Left ventricle myocardium inferior (tissue), 1 donor: ENCODE measurements at regions not wholly inside any gene's neighbourhood (a gene's known extent, or its start where the extent isn't known, plus 50 kb on each side); places are given as distances from the start of the nearest gene placed in this dataset.

ENCODE experiments used
- DNase-seq: peaks from one replicate; pipeline ENCODE4 v3.0.0-alpha.2; 2020
- H3K27ac ChIP-seq: fragments of 200-600 bp; replicated peaks from 2 replicates; pipeline ENCODE4 v1.8.0; 2021
- H3K27me3 ChIP-seq: fragments of 200-600 bp; 2 replicates; pipeline ENCODE4 v1.8.0; 2021; ENCODE audit warnings: low read depth
- H3K36me3 ChIP-seq: fragments of 200-600 bp; 2 replicates; pipeline ENCODE4 v1.8.0; 2021
- H3K4me1 ChIP-seq: fragments of 200-600 bp; 2 replicates; pipeline ENCODE4 v1.8.0; 2021
- H3K4me3 ChIP-seq: fragments of 200-600 bp; 2 replicates; pipeline ENCODE4 v1.8.0; 2021; ENCODE audit warnings: mild to moderate bottlenecking, moderate library complexity
- H3K9me3 ChIP-seq: fragments of 200-600 bp; replicated peaks from 2 replicates; pipeline ENCODE4 v1.8.0; 2021
- CTCF ChIP-seq: fragments of 200-600 bp; IDR thresholded peaks from 2 replicates; pipeline ENCODE4 v1.8.0; 2021; ENCODE audit warnings: antibody characterized with exemption, mild to moderate bottlenecking, borderline replicate concordance
- intact Hi-C: fragments of 100-400 bp; cut with micrococcal nuclease; formaldehyde crosslinking; loops from one replicate; pipeline ENCODE4 v1.11.0; 2022
- donor health status: DM: no; HTN: yes; CAD: no; lungs with severe emphysema.

- TF ChIP-seq CTCF, result no peak
- Histone ChIP-seq H3K9me3 (peaks cover 9% of the 10 kb centered on the region), H3K4me3 (no peak overlapping the region), H3K36me3 (no peaks in the 10 kb centered on the region), H3K27ac (no peak overlapping the region), H3K4me1 (peaks cover 4% of the 10 kb centered on the region), H3K27me3 (no peaks in the 10 kb centered on the region)
- no peak for DNase-seq
- intact Hi-C loops, result no loop called here
These were observed 361.9 kb upstream of the MEX3C start for GRCh38 chr18:51559198-51559901.

GRCh38 chr18:51559902-51560287 is 362.4 kb upstream of the MEX3C start:
- Histone ChIP-seq H3K4me1 (peaks cover 4% of the 10 kb centered on the region), H3K9me3 (peaks cover 3% of the 10 kb centered on the region), H3K27ac (no peak overlapping the region), H3K4me3 (no peak overlapping the region), H3K27me3 (no peaks in the 10 kb centered on the region), H3K36me3 (no peaks in the 10 kb centered on the region)
- DNase-seq, result no peak
- intact Hi-C loops, result no loop called here
- TF ChIP-seq CTCF, result peak; percentile 30

GRCh38 chr18:51561821-51562220 is 364.3 kb upstream of the MEX3C start:
- H3K4me1 ChIP-seq, result peaks cover 4% of the 10 kb centered on the region
- no peak overlapping the region for H3K27ac ChIP-seq
- no peaks in the 10 kb centered on the region for H3K36me3 ChIP-seq
- H3K4me3 ChIP-seq, result no peak overlapping the region
- no peak for TF ChIP-seq CTCF
- H3K27me3 ChIP-seq, result no peaks in the 10 kb centered on the region
- H3K9me3 ChIP-seq, result no peaks in the 10 kb centered on the region
- intact Hi-C loops, result no loop called here
- DNase-seq, result peak; percentile 37

GRCh38 chr18:51562866-51563265 is 365.4 kb upstream of the MEX3C start:
- Histone ChIP-seq H3K27ac (no peak overlapping the region), H3K4me3 (no peak overlapping the region), H3K36me3 (no peaks in the 10 kb centered on the region), H3K27me3 (no peaks in the 10 kb centered on the region), H3K9me3 (no peaks in the 10 kb centered on the region), H3K4me1 (peaks cover 4% of the 10 kb centered on the region)
- TF ChIP-seq CTCF, result no peak
- intact Hi-C loops, result no loop called here
- DNase-seq, result no peak

- Histone ChIP-seq H3K4me1 (peaks cover 4% of the 10 kb centered on the region), H3K27me3 (no peaks in the 10 kb centered on the region), H3K36me3 (no peaks in the 10 kb centered on the region), H3K9me3 (no peaks in the 10 kb centered on the region), H3K4me3 (no peak overlapping the region), H3K27ac (no peak overlapping the region)
- DNase-seq, result no peak
- intact Hi-C loops, result no loop called here
- TF ChIP-seq CTCF, result no peak
These were observed 365.9 kb upstream of the MEX3C start for GRCh38 chr18:51563396-51563795.
